Skeletal muscle satellite cell (primary cell): ENCODE measurements at regions not wholly inside any gene's neighbourhood (a gene's known extent, or its start where the extent isn't known, plus 50 kb on each side); places are given as distances from the start of the nearest gene placed in this dataset.
"Not testable (repeated sequence)": the region's sequence is repeated elsewhere in the genome, so short reads cannot be mapped to it uniquely, and the experiment has no call there.

Source experiments
- H3K27me3 ChIP-seq: 2 replicates; pipeline ENCODE4 v1.7.0; 2013; ENCODE audit warnings: low read length; ENCODE audit not compliant: control insufficient read depth, insufficient read depth
- H3K36me3 ChIP-seq: 2 replicates; pipeline ENCODE4 v1.7.0; 2013; ENCODE audit warnings: mild to moderate bottlenecking, control low read depth, low read length; ENCODE audit not compliant: insufficient read depth
- H3K4me1 ChIP-seq: 2 replicates; pipeline ENCODE4 v1.7.0; 2013; ENCODE audit warnings: low read length; ENCODE audit not compliant: control insufficient read depth, insufficient read depth
- H3K4me2 ChIP-seq: 2 replicates; pipeline ENCODE4 v1.7.0; 2013; ENCODE audit warnings: mild to moderate bottlenecking, low read length
- H3K4me3 ChIP-seq: 2 replicates; pipeline ENCODE4 v1.7.0; 2013; ENCODE audit warnings: low read length
- H3K9ac ChIP-seq: 2 replicates; pipeline ENCODE4 v1.7.0; 2013; ENCODE audit warnings: mild to moderate bottlenecking, low read depth, low read length, moderate library complexity
- H3K9me3 ChIP-seq: replicated peaks from 2 replicates; pipeline ENCODE4 v1.7.0; 2013; ENCODE audit warnings: mild to moderate bottlenecking, control low read depth, low read length

DNA sequence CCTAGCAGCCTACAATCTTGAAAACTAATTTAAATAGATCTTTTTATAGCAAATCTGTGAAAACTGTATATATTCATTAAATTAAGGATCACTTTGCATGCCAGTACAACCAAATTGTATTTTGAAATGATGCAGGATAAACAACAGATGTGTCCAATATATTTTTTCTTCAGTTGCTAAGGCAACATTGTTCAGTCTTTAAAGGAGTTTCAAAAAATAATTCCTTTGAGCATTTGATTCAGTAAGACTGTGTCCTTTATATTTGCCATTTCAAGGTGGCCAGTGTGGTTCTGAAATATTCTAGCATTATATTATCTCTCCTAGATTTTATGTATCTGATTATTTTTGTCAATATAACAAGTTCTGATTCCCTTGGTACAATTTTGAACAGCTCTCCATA is 254.7 kb downstream of the PLOD2 start:
- Histone ChIP-seq H3K4me2 (no peak overlapping the region), H3K4me1 (no peaks in the 10 kb centered on the region), H3K9ac (no peak overlapping the region), H3K9me3 (no peaks in the 10 kb centered on the region), H3K27me3 (no peaks in the 10 kb centered on the region), H3K36me3 (no peaks in the 10 kb centered on the region), H3K4me3 (no peak overlapping the region)

DNA sequence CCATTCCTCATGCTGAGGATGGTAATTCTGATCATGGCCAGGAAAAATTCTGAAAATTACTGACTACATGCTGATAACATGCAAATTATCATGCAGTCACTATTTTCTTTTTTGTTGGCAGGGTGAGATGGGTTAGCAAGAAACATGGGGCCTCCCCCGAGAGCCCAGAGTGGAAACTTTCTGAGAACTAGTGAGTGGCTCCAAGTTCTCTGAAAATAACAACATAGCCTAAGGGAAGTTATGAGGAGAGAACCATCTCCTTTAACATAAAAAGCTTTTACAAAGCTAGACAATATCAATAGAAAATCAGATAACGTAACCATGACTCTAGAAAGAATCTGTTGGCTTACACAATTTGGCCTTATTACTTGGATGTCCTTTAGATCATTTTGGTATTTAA is 254.2 kb downstream of the PLOD2 start:
- H3K9me3 ChIP-seq = no peaks in the 10 kb centered on the region
- no peaks in the 10 kb centered on the region for H3K36me3 ChIP-seq
- H3K4me1 ChIP-seq = no peaks in the 10 kb centered on the region
- no peak overlapping the region for H3K4me2 ChIP-seq
- H3K4me3 ChIP-seq = no peak overlapping the region
- H3K9ac ChIP-seq = no peak overlapping the region
- H3K27me3 ChIP-seq = no peaks in the 10 kb centered on the region

DNA sequence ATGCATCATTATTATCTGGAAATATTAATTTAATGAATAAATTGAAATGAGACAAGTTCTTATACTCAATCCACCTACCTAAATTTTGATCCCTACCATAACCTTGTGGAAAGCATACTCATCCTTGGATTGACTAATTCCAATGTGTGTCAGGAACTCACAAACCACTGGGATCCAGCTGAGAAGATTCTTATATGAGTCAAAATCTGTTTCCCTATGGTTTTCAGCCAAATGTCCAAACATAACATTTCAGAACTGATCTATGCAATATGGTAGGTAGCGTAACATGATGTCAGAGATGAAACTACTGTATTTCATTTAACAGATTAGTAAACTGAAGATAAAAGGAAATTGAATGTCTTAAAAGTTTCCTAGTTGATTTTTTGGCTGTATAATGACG is 250.0 kb downstream of the PLOD2 start:
- H3K36me3 ChIP-seq = no peaks in the 10 kb centered on the region
- no peaks in the 10 kb centered on the region for H3K4me1 ChIP-seq
- H3K9ac ChIP-seq = no peak overlapping the region
- no peak overlapping the region for H3K4me2 ChIP-seq
- no peaks in the 10 kb centered on the region for H3K9me3 ChIP-seq
- H3K27me3 ChIP-seq = no peaks in the 10 kb centered on the region
- no peak overlapping the region for H3K4me3 ChIP-seq

DNA sequence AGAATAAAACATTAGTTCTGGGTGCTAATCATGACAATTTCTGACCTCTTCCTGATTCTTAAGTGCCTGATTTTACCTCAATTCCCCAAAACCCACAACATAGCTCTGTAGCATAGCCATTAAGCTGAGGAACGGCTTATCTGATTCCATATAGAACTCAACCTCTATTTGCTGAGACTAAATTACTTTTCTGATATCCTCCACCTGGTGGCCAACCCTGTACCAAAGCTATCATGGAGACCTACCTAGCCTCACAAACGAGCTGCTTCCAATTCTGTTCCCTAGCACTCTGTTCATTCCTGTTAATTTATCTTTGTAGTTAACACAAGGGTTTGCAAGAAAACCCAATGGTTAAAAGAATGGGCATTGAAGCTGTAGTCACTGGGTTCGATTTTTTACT is 245.2 kb downstream of the PLOD2 start:
- H3K4me3 ChIP-seq = no peak overlapping the region

DNA sequence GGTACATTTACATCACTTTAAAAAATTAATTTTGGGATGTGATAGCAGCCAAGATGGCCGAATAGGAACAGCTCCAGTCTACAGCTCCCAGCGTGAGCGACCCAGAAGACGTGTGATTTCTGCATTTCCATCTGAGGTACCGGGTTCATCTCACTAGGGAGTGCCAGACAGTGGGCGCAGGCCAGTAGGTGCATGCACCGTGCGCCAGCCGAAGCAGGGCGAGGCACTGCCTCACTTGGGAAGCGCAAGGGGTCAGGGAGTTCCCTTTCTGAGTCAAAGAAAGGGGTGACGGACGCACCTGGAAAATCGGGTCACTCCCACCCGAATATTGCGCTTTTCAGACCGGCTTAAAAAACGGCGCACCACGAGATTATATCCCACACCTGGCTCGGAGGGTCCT is 233.2 kb downstream of the PLOD2 start:
- not testable (repeated sequence) for H3K4me2 ChIP-seq, H3K36me3 ChIP-seq, H3K9ac ChIP-seq, H3K4me3 ChIP-seq, H3K4me1 ChIP-seq, H3K9me3 ChIP-seq, H3K27me3 ChIP-seq

More for the DNA sequence above, 245.2 kb downstream of the PLOD2 start:
- Histone ChIP-seq H3K36me3 (no peaks in the 10 kb centered on the region), H3K9me3 (no peaks in the 10 kb centered on the region), H3K4me1 (no peaks in the 10 kb centered on the region), H3K27me3 (no peaks in the 10 kb centered on the region), H3K4me2 (no peak overlapping the region), H3K9ac (no peak overlapping the region)

DNA sequence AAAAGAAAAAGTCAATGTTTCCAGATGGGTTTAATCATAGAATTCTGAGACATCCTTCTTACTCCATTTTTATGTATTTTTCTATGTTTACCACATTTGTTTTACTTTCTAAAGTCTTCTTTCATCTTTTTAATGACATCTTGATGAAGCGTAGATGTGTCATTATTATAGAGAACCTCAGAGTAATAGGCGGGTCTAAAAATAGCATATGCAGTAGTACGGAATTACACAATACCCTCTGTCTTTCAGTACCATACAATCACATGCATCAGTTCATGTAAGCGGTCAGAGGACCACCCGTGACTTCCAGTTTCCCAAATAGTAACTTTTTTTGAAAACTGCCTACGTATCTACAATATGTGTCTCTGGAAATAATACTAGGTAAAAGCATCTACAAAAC is 224.0 kb downstream of the PLOD2 start:
- H3K27me3 ChIP-seq = no peaks in the 10 kb centered on the region
- H3K9me3 ChIP-seq = no peaks in the 10 kb centered on the region
- no peak overlapping the region for H3K4me2 ChIP-seq
- no peaks in the 10 kb centered on the region for H3K36me3 ChIP-seq
- H3K9ac ChIP-seq = no peak overlapping the region
- H3K4me1 ChIP-seq = peaks cover 4% of the 10 kb centered on the region
- no peak overlapping the region for H3K4me3 ChIP-seq

DNA sequence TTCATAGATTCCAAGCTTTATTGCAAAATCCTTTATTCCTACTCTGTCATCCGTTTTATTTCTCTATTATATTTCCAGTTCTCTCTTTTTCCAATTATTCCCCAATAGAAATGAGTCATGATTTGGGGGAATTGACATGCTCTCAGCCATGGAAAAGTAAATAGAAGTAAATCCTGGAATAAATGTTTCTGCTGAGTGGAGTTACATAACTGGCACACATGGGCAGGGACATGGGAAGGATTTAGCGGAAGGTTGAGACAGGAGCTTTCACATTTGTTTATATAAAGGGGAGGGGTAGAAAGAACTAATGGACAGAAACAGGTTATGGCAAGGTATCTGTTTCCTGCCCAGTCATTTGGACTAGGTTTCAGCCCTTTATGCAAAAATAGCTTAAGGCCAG is 221.6 kb downstream of the PLOD2 start:
- Histone ChIP-seq H3K9me3 (no peaks in the 10 kb centered on the region), H3K4me1 (peaks cover 4% of the 10 kb centered on the region), H3K27me3 (no peaks in the 10 kb centered on the region), H3K9ac (no peak overlapping the region), H3K36me3 (no peaks in the 10 kb centered on the region), H3K4me2 (no peak overlapping the region), H3K4me3 (no peak overlapping the region)

DNA sequence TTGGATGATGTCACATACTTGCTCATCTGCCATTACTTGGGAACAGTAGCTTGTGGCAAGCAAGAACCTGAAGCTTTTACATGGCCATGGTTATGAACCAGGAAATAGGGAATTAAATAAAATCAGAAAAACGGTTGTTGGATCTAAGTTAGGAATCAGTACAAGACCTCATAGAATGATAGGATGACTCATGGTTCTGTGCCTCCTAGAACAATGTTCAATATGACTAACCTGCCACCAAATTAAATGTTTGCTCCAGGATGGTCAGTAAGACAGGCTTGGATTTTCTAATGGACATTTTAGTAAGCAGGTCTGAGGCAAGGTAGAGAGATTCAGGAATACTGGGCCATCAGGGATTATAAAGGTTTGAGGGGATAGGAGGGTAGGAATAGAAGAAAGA is 218.9 kb downstream of the PLOD2 start:
- Histone ChIP-seq H3K9me3 (no peaks in the 10 kb centered on the region), H3K4me1 (no peaks in the 10 kb centered on the region), H3K4me2 (no peak overlapping the region), H3K27me3 (no peaks in the 10 kb centered on the region), H3K4me3 (no peak overlapping the region), H3K9ac (no peak overlapping the region), H3K36me3 (no peaks in the 10 kb centered on the region)

DNA sequence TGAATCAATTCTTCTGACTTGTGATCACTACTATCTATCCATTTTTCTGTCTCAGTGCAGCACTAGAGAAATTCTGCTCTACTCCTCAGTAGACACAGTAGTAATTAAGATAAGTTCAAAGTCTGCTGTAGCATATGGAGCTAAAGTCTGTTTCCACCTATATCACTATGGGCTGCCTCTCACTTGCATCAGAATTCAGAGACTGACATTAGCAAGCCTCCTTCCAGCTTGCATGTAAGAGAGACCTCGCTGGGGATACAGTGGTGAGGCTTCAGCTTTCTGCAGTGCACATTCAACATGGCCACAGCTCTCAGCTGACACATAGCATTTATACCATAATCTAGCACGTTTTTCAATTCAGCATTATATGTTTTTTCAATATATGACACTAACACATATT is 217.0 kb downstream of the PLOD2 start:
- no peaks in the 10 kb centered on the region for H3K27me3 ChIP-seq
- H3K9ac ChIP-seq = no peak overlapping the region
- H3K4me1 ChIP-seq = no peaks in the 10 kb centered on the region
- no peak overlapping the region for H3K4me2 ChIP-seq
- H3K9me3 ChIP-seq = no peaks in the 10 kb centered on the region
- H3K36me3 ChIP-seq = no peaks in the 10 kb centered on the region
- H3K4me3 ChIP-seq = no peak overlapping the region

DNA sequence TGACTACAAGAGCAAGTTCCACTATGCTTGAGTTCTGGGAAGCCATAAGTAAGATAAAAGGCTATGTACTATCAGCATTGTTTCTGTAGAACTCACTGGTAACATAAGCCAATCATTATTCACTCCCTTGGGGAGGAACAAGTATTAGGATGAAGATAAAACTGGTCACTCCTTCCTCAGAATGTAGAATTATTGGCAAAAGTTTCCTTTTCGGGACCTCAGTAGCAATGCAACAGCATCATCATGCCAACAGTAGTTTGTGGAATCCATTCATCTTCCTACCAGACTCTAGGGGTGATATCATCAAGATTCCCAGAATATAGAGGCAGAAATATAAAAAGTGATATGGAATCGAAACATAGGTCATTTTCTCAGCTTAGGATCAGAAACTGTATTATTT is 209.5 kb downstream of the PLOD2 start:
- Histone ChIP-seq H3K36me3 (no peaks in the 10 kb centered on the region), H3K4me1 (peaks cover 14% of the 10 kb centered on the region), H3K27me3 (no peaks in the 10 kb centered on the region), H3K9ac (no peak overlapping the region), H3K9me3 (no peaks in the 10 kb centered on the region), H3K4me3 (no peak overlapping the region), H3K4me2 (no peak overlapping the region)

DNA sequence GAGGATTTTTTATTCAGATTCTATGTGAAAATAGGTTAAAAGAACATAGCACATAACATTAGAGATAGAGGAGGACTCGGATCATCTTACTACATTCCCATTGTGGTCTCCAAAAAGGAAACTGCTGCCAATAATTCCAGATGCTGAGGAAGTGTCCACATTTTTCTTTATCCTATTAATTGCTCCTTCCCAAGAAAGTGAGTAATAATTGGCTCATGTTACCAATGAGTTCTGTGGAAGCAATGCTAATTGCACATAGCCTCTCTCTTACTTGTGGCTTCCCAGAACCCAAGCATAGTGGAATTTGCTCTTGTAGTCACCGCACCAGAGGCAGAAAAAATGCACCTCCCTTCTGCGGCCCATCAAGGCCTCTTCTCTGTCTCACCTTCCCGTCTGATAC is 208.4 kb downstream of the PLOD2 start:
- Histone ChIP-seq H3K36me3 (no peaks in the 10 kb centered on the region), H3K9me3 (no peaks in the 10 kb centered on the region), H3K4me3 (no peak overlapping the region), H3K4me2 (peak overlapping the region; percentile 39), H3K27me3 (no peaks in the 10 kb centered on the region), H3K9ac (no peak overlapping the region), H3K4me1 (peaks cover 14% of the 10 kb centered on the region)

DNA sequence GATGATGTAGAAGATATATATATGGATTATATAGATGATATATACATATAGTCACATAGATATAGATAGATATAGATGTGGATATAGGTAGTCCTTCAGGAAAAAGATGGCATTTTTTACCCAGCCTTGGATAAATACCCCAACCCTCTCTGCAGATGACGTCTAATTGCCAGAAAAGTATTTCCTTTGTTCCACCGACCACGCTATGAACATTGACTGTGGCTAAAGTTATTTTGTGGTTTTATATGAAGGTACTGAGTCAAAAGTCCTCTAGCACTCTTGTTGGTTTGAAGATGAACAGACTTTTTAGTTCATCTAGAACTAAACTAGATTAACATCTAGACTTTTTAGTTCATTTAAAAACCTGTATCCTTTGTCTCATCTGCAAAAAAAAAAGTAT is 207.7 kb downstream of the PLOD2 start:
- H3K4me1 ChIP-seq = peaks cover 14% of the 10 kb centered on the region
- no peaks in the 10 kb centered on the region for H3K9me3 ChIP-seq
- H3K9ac ChIP-seq = no peak overlapping the region
- no peaks in the 10 kb centered on the region for H3K36me3 ChIP-seq
- H3K27me3 ChIP-seq = no peaks in the 10 kb centered on the region
- H3K4me2 ChIP-seq = no peak overlapping the region
- H3K4me3 ChIP-seq = no peak overlapping the region
